ENCODE measurements at regions not wholly inside any gene's neighbourhood (a gene's known extent, or its start where the extent isn't known, plus 50 kb on each side); places are given as distances from the start of the nearest gene placed in this dataset.
"Not testable (repeated sequence)": the region's sequence is repeated elsewhere in the genome, so short reads cannot be mapped to it uniquely, and the experiment has no call there.

DNA sequence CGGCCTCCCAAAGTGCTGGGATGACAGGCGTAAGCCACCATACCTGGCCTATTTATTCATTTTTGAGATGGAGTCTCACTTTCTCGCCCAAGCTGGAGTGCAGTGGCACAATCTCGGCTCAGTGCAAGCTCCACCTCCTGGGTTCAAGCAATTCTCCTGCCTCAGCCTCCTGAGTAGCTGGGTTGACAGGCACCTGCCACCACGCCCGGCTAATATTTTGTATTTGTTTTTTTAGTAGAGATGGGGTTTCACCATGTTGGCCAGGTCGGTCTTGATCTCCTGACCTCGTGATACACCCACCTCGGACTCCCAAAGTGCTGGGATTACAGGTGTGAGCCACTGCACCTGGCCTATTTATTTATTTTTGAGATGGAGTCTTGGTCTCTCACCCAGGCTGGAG lies 141.6 kb upstream of the TPTE start:
- H2BK20ac ChIP-seq (ENCODE audit: low read depth, low read length); H2BK5ac ChIP-seq (ENCODE audit: low read depth, low read length, poor library complexity, severe bottlenecking); H3K4ac ChIP-seq (ENCODE audit: low read depth, low read length); H3K56ac ChIP-seq (ENCODE audit: extremely low read depth, insufficient read depth, low read length); H3K4me2 ChIP-seq (ENCODE audit: low read depth, low read length); H3K4me3 ChIP-seq (ENCODE audit: insufficient read depth, low read depth, low read length); POLR2A ChIA-PET (ENCODE audit: unreplicated experiment); H3K27ac ChIP-seq (ENCODE audit: insufficient read depth, low read length); H2BK15ac ChIP-seq (ENCODE audit: low read depth, low read length); H3K14ac ChIP-seq (replicated peaks; ENCODE audit: low read depth, low read length); H3K4me1 ChIP-seq (ENCODE audit: control insufficient read depth, insufficient read depth, low read length); in situ Hi-C loops (cut with MboI; ENCODE audit: low sequenced_read_pairs); H2BK120ac ChIP-seq (ENCODE audit: low read depth, low read length); H3K27me3 ChIP-seq (ENCODE audit: control insufficient read depth, insufficient read depth, low read length); H3K23ac ChIP-seq (ENCODE audit: low read depth, low read length); BruUV-seq (replicated peaks); H4K8ac ChIP-seq (ENCODE audit: low read depth in 2 of 2, low read length in 2 of 2); DNase-seq; intact Hi-C loops (cut with micrococcal nuclease); dilution Hi-C loops (cut with HindIII; ENCODE audit: low sequenced_read_pairs, unreplicated experiment); H2AK5ac ChIP-seq (ENCODE audit: low read depth, low read length); H4K91ac ChIP-seq (ENCODE audit: insufficient read depth, low read depth, low read length); H4K20me1 ChIP-seq (ENCODE audit: insufficient read depth, low read length); H4K5ac ChIP-seq (ENCODE audit: low read depth, low read length); H2AFZ ChIP-seq (replicated peaks; ENCODE audit: low read length, poor library complexity); H3K79me1 ChIP-seq (ENCODE audit: low read depth in 1 of 2, low read length in 2 of 2); H3K9me1 ChIP-seq (ENCODE audit: insufficient read depth, low read length); ATAC-seq (ENCODE audit: low read depth); H3K36me3 ChIP-seq (ENCODE audit: control insufficient read depth, insufficient read depth, low read length); H3K18ac ChIP-seq (ENCODE audit: low read depth, low read length); H2AK9ac ChIP-seq (replicated peaks; ENCODE audit: low read depth, low read length, poor library complexity); CTCF ChIA-PET; H3K9ac ChIP-seq (ENCODE audit: low read depth, low read length): not testable (repeated sequence)
- H3K9me3 ChIP-seq (ENCODE audit: control insufficient read depth, insufficient read depth, low read length) = peaks cover 33% of the 10 kb centered on the region
- 50% methylated on average over 2 of the region's 9 CpGs; no CpG with 5 or more reads in 1 of the 2 experiments for WGBS, 2 experiments (ENCODE audit: extremely low coverage in 2 of 2, insufficient read length in 1 of 2)

DNA sequence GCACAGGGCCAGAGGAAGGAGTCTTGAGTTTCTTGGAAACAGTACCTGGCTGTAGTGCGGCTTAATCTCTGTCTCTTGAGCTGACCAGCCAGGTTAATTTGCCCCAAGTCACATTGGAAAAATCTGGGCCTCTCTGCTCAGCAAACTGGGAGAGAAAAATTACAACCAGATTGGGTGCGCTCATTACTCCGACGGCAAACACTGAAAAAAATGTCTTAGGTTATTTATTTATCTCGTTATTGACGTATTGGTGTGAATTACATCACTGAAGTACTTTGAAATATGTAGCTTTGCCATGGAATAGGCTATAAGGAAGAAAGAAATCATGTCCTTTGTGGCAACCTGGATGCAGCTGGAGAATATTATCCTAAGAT lies 139.7 kb upstream of the TPTE start:
- 86% methylated on average over 1 of the region's 6 CpGs; no CpG with 5 or more reads in 1 of the 2 experiments for WGBS, 2 experiments (ENCODE audit: extremely low coverage in 2 of 2, insufficient read length in 1 of 2)
- H2AK9ac ChIP-seq (replicated peaks; ENCODE audit: low read depth, low read length, poor library complexity); H2AFZ ChIP-seq (replicated peaks; ENCODE audit: low read length, poor library complexity); POLR2A ChIA-PET (ENCODE audit: unreplicated experiment); H4K8ac ChIP-seq (ENCODE audit: low read depth in 2 of 2, low read length in 2 of 2); H4K91ac ChIP-seq (ENCODE audit: insufficient read depth, low read depth, low read length); H3K27ac ChIP-seq (ENCODE audit: insufficient read depth, low read length); BruUV-seq (replicated peaks); H3K36me3 ChIP-seq (ENCODE audit: control insufficient read depth, insufficient read depth, low read length); H3K9ac ChIP-seq (ENCODE audit: low read depth, low read length); H3K9me1 ChIP-seq (ENCODE audit: insufficient read depth, low read length); H4K20me1 ChIP-seq (ENCODE audit: insufficient read depth, low read length); H2BK5ac ChIP-seq (ENCODE audit: low read depth, low read length, poor library complexity, severe bottlenecking); H3K14ac ChIP-seq (replicated peaks; ENCODE audit: low read depth, low read length); H4K5ac ChIP-seq (ENCODE audit: low read depth, low read length); H3K4me2 ChIP-seq (ENCODE audit: low read depth, low read length); H3K18ac ChIP-seq (ENCODE audit: low read depth, low read length); H2BK120ac ChIP-seq (ENCODE audit: low read depth, low read length); H2BK20ac ChIP-seq (ENCODE audit: low read depth, low read length); H3K56ac ChIP-seq (ENCODE audit: extremely low read depth, insufficient read depth, low read length); ATAC-seq (ENCODE audit: low read depth); H3K27me3 ChIP-seq (ENCODE audit: control insufficient read depth, insufficient read depth, low read length); dilution Hi-C loops (cut with HindIII; ENCODE audit: low sequenced_read_pairs, unreplicated experiment); H2BK15ac ChIP-seq (ENCODE audit: low read depth, low read length); in situ Hi-C loops (cut with MboI; ENCODE audit: low sequenced_read_pairs); H3K4me1 ChIP-seq (ENCODE audit: control insufficient read depth, insufficient read depth, low read length); H2AK5ac ChIP-seq (ENCODE audit: low read depth, low read length); intact Hi-C loops (cut with micrococcal nuclease); H3K23ac ChIP-seq (ENCODE audit: low read depth, low read length); DNase-seq; H3K79me1 ChIP-seq (ENCODE audit: low read depth in 1 of 2, low read length in 2 of 2); H3K4me3 ChIP-seq (ENCODE audit: insufficient read depth, low read depth, low read length); H3K4ac ChIP-seq (ENCODE audit: low read depth, low read length); CTCF ChIA-PET: not testable (repeated sequence)
- peaks cover 44% of the 10 kb centered on the region for H3K9me3 ChIP-seq (ENCODE audit: control insufficient read depth, insufficient read depth, low read length)

Data from IMR-90 (cell line).